ENCODE measurements at regions not wholly inside any gene's neighbourhood (a gene's known extent, or its start where the extent isn't known, plus 50 kb on each side); places are given as distances from the start of the nearest gene placed in this dataset.
A peak's percentile ranks its signal among the peaks of the same experiment; 100 is the strongest.
"Not testable (repeated sequence)": the region's sequence is repeated elsewhere in the genome, so short reads cannot be mapped to it uniquely, and the experiment has no call there.

GRCh38 chr6:167547751-167548150, 222.9 kb downstream of the TTLL2 start:
- DNase-seq = peak; percentile 21

GRCh38 chr6:167548451-167548850, 223.6 kb downstream of the TTLL2 start:
- no peak for DNase-seq

GRCh38 chr6:167549213-167549612, 224.3 kb downstream of the TTLL2 start:
- no peak for DNase-seq

- DNase-seq = no peak
Measured at GRCh38 chr6:167550941-167551627, 226.2 kb downstream of the TTLL2 start.

- DNase-seq = no peak
Measured at GRCh38 chr6:167551628-167552257, 226.9 kb downstream of the TTLL2 start.

GRCh38 chr6:167552258-167552630, 227.4 kb downstream of the TTLL2 start:
- no peak for DNase-seq

- DNase-seq = no peak
Measured at GRCh38 chr6:167552961-167553735, 228.3 kb downstream of the TTLL2 start.

GRCh38 chr6:167553736-167554119, 228.8 kb downstream of the TTLL2 start:
- DNase-seq = no peak

GRCh38 chr6:167554854-167555253, 230.0 kb downstream of the TTLL2 start:
- no peak for DNase-seq

GRCh38 chr6:167555836-167556235, 230.9 kb downstream of the TTLL2 start:
- no peak for DNase-seq

- DNase-seq = no peak
Measured at GRCh38 chr6:167557675-167558074, 232.8 kb downstream of the TTLL2 start.

GRCh38 chr6:167558246-167559177, 233.6 kb downstream of the TTLL2 start:
- no peak for DNase-seq

GRCh38 chr6:167559675-167560479, 235.0 kb downstream of the TTLL2 start:
- no peak for DNase-seq

- no peak for DNase-seq
Measured at GRCh38 chr6:167560673-167561569, 236.0 kb downstream of the TTLL2 start.

- not testable (repeated sequence) for DNase-seq
Measured at GRCh38 chr6:167562862-167563261, 238.0 kb downstream of the TTLL2 start.

- DNase-seq = no peak
Measured at GRCh38 chr6:167564416-167565250, 239.7 kb downstream of the TTLL2 start.

GRCh38 chr6:167565388-167565787, 240.5 kb downstream of the TTLL2 start:
- DNase-seq = no peak

GRCh38 chr6:167565884-167566599, 241.2 kb downstream of the TTLL2 start:
- no peak for DNase-seq

- DNase-seq = no peak
Measured at GRCh38 chr6:167566711-167567141, 241.8 kb downstream of the TTLL2 start.
